ENCODE measurements at regions not wholly inside any gene's neighbourhood (a gene's known extent, or its start where the extent isn't known, plus 50 kb on each side); places are given as distances from the start of the nearest gene placed in this dataset.

DNA sequence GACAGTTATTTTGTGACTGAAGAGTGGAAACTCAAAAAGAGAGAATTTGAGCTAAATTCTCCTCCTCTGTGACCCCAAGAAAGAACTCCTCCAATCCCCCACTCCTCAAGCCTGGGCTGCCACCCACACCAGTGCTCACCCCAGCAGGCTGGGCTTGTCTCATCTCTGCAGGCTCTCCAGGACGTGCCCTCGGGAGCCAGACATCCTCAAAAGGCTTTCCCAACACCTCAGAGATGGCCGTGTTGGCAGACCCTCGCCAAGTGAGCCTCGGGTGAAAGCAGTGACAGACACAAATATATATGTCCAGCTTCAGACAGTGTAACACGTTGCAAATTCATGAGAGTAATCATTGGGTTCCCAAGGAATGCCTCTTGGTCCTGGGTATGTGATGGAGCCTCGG lies 377.7 kb upstream of the SALL3 start:
- no peak for DNase-seq (ENCODE audit: low read depth)

DNA sequence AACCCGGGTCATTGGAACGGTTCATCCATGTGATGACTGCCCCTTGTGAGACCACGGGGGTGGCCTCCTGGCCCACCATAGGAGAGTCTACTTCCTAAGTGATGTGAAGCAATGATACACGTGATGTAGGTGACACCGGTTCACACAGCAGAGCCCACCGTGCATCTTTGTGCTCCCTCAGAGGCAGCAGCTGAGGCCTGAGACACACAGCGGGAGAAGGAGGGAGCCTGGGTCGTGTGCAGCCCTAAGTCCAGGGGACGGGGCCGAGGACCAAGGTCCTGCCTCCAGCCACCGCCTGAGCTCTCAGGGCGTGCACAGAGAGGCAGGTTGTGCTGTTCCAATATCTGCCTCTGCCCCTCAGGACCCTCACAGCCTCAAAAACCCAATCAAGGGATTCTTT lies 377.2 kb upstream of the SALL3 start:
- no peaks in the 10 kb centered on the region for H3K36me3 ChIP-seq (ENCODE audit: control insufficient read depth, insufficient read depth, low read length, severe bottlenecking)
- no peaks in the 10 kb centered on the region for H3K27me3 ChIP-seq (replicated peaks; ENCODE audit: control insufficient read depth, insufficient read depth, low read length)
- no peak overlapping the region for H3K4me3 ChIP-seq (ENCODE audit: low read length)
- no peak for DNase-seq (ENCODE audit: low read depth)
- H3K4me1 ChIP-seq (ENCODE audit: control insufficient read depth, insufficient read depth, low read length), result no peaks in the 10 kb centered on the region
- peaks cover 7% of the 10 kb centered on the region for H3K9me3 ChIP-seq (ENCODE audit: control insufficient read depth, low read length)
- H3K9ac ChIP-seq (ENCODE audit: low read length), result no peak overlapping the region

More for the DNA sequence above, 377.7 kb upstream of the SALL3 start:
- Histone ChIP-seq H3K4me1 (ENCODE audit: control insufficient read depth, insufficient read depth, low read length) (no peaks in the 10 kb centered on the region), H3K9ac (ENCODE audit: low read length) (no peak overlapping the region), H3K4me3 (ENCODE audit: low read length) (no peak overlapping the region), H3K9me3 (ENCODE audit: control insufficient read depth, low read length) (peaks cover 7% of the 10 kb centered on the region), H3K36me3 (ENCODE audit: control insufficient read depth, insufficient read depth, low read length, severe bottlenecking) (no peaks in the 10 kb centered on the region), H3K27me3 (replicated peaks; ENCODE audit: control insufficient read depth, insufficient read depth, low read length) (no peaks in the 10 kb centered on the region)

DNA sequence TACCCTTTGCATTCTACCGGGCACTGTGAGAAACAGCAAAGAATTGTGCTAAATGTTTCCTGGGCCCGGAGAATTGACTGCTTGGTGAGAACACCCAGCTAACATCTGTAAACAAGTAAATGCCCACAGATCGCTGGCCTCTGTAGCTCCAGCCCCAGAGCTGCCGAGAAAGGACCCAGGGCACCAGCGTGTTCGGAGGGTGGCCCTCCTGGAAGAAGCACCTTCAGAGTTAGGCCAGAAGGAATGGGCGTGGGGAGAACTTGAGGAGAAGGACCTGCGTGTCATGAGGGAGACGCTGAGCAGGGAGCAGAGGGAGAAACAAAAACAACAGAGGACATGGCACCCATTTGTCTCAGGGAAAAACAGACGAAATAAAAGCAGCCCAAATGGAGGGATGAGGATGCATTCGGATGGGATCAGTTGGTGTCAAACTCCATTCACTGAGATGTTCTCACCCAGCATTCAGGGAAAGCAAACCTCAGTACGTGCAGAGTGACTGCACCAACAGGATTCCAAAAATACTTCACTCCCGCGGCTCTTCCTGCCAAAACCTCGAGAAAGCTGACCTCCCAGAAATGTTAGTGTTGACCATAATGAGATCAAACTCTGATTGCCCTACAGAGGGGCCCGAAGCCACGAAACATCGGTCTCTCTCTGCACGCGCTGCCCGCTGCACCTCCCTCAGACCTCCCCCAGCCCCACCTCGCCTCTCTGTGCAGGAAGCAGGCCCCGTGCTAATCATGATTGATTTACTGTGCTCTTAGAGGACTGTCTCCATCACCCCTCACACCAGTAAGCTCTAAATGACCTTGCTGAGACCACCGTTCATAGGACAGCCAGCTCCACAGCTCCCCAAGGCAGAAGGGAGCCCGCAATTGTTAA lies 376.3 kb upstream of the SALL3 start:
- Histone ChIP-seq H3K4me1 (ENCODE audit: control insufficient read depth, insufficient read depth, low read length) (no peaks in the 10 kb centered on the region), H3K4me3 (ENCODE audit: low read length) (no peak overlapping the region), H3K27me3 (replicated peaks; ENCODE audit: control insufficient read depth, insufficient read depth, low read length) (no peaks in the 10 kb centered on the region), H3K36me3 (ENCODE audit: control insufficient read depth, insufficient read depth, low read length, severe bottlenecking) (no peaks in the 10 kb centered on the region), H3K9ac (ENCODE audit: low read length) (no peak overlapping the region), H3K9me3 (ENCODE audit: control insufficient read depth, low read length) (peaks cover 7% of the 10 kb centered on the region)
- DNase-seq (ENCODE audit: low read depth), result no peak

DNA sequence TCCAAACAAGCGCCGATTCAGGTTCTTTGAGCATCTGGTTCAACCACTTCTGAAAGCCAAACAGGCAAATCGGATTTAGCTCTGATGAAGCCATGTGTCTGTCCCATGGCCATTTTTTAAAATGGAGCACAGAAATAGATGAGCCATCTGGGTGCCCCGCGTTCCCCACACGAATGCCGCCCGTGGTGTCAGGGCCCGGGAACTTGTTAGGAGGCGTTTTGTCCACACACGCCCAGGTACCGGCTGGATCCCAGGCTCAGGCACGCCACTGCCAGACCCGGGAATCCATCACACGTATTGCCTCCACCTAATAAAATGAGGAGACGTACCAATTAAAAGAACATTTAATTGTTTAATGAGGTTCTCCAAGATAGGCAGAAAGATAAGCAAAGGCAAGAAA lies 374.4 kb upstream of the SALL3 start:
- H3K27me3 ChIP-seq (replicated peaks; ENCODE audit: control insufficient read depth, insufficient read depth, low read length), result no peaks in the 10 kb centered on the region
- DNase-seq (ENCODE audit: low read depth), result no peak
- H3K4me3 ChIP-seq (ENCODE audit: low read length), result no peak overlapping the region
- H3K4me1 ChIP-seq (ENCODE audit: control insufficient read depth, insufficient read depth, low read length), result no peaks in the 10 kb centered on the region
- H3K36me3 ChIP-seq (ENCODE audit: control insufficient read depth, insufficient read depth, low read length, severe bottlenecking), result no peaks in the 10 kb centered on the region
- no peak overlapping the region for H3K9ac ChIP-seq (ENCODE audit: low read length)
- peaks cover 7% of the 10 kb centered on the region for H3K9me3 ChIP-seq (ENCODE audit: control insufficient read depth, low read length)

DNA sequence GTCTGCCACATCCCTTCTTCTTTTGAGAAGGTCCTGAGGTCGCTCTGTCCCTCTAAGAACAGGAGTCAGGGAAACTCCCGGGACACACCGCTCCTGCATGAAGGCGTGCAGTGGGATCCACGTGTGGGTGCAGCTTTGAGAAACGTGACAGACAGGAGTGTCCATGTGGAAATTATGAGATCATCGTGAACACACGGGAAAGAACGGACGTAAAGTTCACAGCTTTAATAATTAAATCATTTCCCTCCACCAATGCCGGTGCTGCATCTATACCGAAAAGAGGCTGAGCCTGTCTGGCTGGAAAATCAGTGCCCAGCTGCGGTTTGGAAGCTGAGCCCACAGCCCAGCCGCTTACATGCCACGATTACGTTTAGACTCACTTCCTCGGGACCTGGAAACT lies 372.4 kb upstream of the SALL3 start:
- Histone ChIP-seq H3K27me3 (replicated peaks; ENCODE audit: control insufficient read depth, insufficient read depth, low read length) (no peaks in the 10 kb centered on the region), H3K9ac (ENCODE audit: low read length) (no peak overlapping the region), H3K4me1 (ENCODE audit: control insufficient read depth, insufficient read depth, low read length) (no peaks in the 10 kb centered on the region), H3K36me3 (ENCODE audit: control insufficient read depth, insufficient read depth, low read length, severe bottlenecking) (no peaks in the 10 kb centered on the region), H3K9me3 (ENCODE audit: control insufficient read depth, low read length) (peaks cover 3% of the 10 kb centered on the region), H3K4me3 (ENCODE audit: low read length) (no peak overlapping the region)
- DNase-seq (ENCODE audit: low read depth), result no peak

DNA sequence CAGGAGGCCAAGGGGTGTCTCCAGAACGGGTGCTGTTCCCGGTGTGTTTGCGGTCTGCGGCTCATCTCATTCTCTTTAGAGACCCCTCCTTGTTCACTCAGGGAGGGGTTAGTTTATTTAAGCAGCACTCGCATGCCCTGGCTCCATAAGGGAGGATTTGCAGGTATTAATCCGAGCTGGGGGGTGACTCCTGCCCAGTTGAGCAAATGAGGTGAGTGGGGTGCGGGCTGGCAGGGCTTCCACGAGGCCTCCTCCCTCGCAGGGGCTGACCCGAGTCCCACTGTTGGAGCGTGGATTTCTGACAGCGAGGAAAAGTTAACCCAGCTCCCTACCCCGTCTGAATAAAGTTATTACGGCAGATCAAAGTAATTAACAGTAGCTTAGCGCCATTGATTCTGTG lies 371.8 kb upstream of the SALL3 start:
- Histone ChIP-seq H3K4me1 (ENCODE audit: control insufficient read depth, insufficient read depth, low read length) (no peaks in the 10 kb centered on the region), H3K27me3 (replicated peaks; ENCODE audit: control insufficient read depth, insufficient read depth, low read length) (no peaks in the 10 kb centered on the region), H3K9ac (ENCODE audit: low read length) (no peak overlapping the region), H3K36me3 (ENCODE audit: control insufficient read depth, insufficient read depth, low read length, severe bottlenecking) (no peaks in the 10 kb centered on the region), H3K9me3 (ENCODE audit: control insufficient read depth, low read length) (peaks cover 3% of the 10 kb centered on the region), H3K4me3 (ENCODE audit: low read length) (no peak overlapping the region)
- no peak for DNase-seq (ENCODE audit: low read depth)

DNA sequence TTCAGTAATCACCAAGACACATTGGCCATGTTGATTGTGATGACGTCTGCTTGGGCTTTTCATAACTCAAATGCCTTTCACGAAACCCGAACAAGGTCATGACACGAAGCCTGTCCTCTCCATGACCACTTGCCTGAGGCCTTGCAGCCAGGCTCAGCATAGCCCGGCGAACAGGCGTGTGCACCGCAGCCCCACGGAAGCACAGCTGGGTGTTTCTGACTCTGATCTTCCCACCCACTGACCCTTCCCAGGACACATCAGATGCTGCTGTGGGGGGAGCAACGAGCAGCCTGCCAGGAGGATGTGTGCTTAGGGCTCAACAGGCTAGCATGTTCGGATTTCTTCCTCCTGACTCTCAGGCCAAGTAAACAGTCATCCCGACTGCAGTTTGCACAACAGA lies 369.4 kb upstream of the SALL3 start:
- Histone ChIP-seq H3K4me1 (ENCODE audit: control insufficient read depth, insufficient read depth, low read length) (no peaks in the 10 kb centered on the region), H3K9ac (ENCODE audit: low read length) (no peak overlapping the region), H3K27me3 (replicated peaks; ENCODE audit: control insufficient read depth, insufficient read depth, low read length) (no peaks in the 10 kb centered on the region), H3K4me3 (ENCODE audit: low read length) (no peak overlapping the region), H3K36me3 (ENCODE audit: control insufficient read depth, insufficient read depth, low read length, severe bottlenecking) (no peaks in the 10 kb centered on the region), H3K9me3 (ENCODE audit: control insufficient read depth, low read length) (no peaks in the 10 kb centered on the region)
- DNase-seq (ENCODE audit: low read depth), result no peak

DNA sequence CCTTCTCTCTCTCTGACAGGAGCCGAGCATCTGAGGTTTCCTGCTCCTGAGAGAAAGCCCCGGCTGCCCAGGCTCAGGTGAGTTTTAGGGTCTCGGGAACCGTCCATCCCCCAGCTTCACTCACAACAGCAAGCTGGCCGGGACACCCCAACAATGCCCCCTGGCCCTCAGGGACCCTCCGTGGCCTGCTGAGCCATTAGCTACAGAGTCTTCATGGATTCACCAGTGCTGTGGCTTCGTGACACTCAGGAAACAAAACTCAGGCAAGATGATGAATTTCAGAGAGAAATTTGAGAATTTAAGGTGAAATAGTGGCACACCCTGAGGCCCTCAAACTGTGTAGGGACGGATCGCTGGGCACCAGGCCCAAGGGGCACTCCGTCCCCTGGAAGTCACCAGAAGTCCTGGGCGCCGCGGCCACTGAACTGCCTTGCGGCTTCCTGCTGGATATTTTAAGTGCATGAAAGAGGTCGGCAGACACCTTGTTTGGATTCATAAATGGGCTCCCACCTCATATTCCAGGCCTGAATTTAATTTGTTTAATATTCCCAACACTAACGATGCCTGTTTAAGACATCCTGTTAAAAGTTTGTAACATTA lies 368.3 kb upstream of the SALL3 start:
- no peak for DNase-seq (ENCODE audit: low read depth)
- Histone ChIP-seq H3K9me3 (ENCODE audit: control insufficient read depth, low read length) (peaks cover 1% of the 10 kb centered on the region), H3K9ac (ENCODE audit: low read length) (no peak overlapping the region)

DNA sequence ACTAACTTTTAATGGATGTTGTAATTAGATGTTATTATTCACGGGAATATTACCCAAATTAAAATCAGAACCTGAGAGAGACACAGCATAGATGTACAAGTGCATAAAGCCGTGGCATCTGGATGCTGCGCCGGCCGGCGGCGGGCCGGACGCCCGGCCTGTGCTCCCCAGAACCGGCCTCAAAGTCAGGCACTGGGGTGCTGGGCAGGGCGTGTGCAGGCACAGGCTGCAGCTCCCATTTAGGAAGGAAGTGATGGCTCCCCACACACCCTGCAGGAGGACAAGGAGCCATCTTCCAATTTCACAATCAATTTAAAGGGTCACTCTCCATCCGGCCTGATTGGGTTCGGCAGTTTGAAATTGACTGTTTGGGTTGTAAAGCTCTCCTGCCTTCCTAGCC lies 367.7 kb upstream of the SALL3 start:
- H3K36me3 ChIP-seq (ENCODE audit: control insufficient read depth, insufficient read depth, low read length, severe bottlenecking), result no peaks in the 10 kb centered on the region
- no peaks in the 10 kb centered on the region for H3K4me1 ChIP-seq (ENCODE audit: control insufficient read depth, insufficient read depth, low read length)
- no peak overlapping the region for H3K4me3 ChIP-seq (ENCODE audit: low read length)
- no peak overlapping the region for H3K9ac ChIP-seq (ENCODE audit: low read length)
- H3K9me3 ChIP-seq (ENCODE audit: control insufficient read depth, low read length), result peaks cover 7% of the 10 kb centered on the region
- H3K27me3 ChIP-seq (replicated peaks; ENCODE audit: control insufficient read depth, insufficient read depth, low read length), result no peaks in the 10 kb centered on the region
- DNase-seq (ENCODE audit: low read depth), result no peak

More for the DNA sequence above, 368.3 kb upstream of the SALL3 start:
- Histone ChIP-seq H3K4me1 (ENCODE audit: control insufficient read depth, insufficient read depth, low read length) (no peaks in the 10 kb centered on the region), H3K36me3 (ENCODE audit: control insufficient read depth, insufficient read depth, low read length, severe bottlenecking) (no peaks in the 10 kb centered on the region), H3K4me3 (ENCODE audit: low read length) (no peak overlapping the region), H3K27me3 (replicated peaks; ENCODE audit: control insufficient read depth, insufficient read depth, low read length) (no peaks in the 10 kb centered on the region)

DNA sequence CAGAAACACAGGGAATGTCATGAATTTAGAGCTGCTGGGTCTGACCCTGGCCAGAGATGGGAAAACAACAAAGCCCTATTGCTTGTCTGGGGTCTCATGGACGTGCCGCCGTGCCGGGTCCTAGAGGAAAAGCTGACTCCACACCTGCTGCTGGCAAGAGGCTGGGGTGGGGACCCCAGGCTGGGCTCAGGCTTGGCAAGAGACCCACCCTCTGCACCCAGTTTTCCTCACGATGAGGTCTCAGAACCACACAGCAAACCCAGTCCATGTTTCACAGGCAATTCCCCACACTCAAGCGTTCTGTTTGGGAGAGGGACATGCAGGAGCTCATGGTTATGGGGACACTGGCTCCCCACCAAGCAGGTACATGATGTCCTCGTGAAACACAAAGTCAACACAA lies 367.3 kb upstream of the SALL3 start:
- no peaks in the 10 kb centered on the region for H3K27me3 ChIP-seq (replicated peaks; ENCODE audit: control insufficient read depth, insufficient read depth, low read length)
- H3K4me3 ChIP-seq (ENCODE audit: low read length), result no peak overlapping the region
- H3K4me1 ChIP-seq (ENCODE audit: control insufficient read depth, insufficient read depth, low read length), result no peaks in the 10 kb centered on the region
- H3K9me3 ChIP-seq (ENCODE audit: control insufficient read depth, low read length), result peaks cover 11% of the 10 kb centered on the region
- H3K36me3 ChIP-seq (ENCODE audit: control insufficient read depth, insufficient read depth, low read length, severe bottlenecking), result no peaks in the 10 kb centered on the region
- no peak overlapping the region for H3K9ac ChIP-seq (ENCODE audit: low read length)
- DNase-seq (ENCODE audit: low read depth), result no peak

DNA sequence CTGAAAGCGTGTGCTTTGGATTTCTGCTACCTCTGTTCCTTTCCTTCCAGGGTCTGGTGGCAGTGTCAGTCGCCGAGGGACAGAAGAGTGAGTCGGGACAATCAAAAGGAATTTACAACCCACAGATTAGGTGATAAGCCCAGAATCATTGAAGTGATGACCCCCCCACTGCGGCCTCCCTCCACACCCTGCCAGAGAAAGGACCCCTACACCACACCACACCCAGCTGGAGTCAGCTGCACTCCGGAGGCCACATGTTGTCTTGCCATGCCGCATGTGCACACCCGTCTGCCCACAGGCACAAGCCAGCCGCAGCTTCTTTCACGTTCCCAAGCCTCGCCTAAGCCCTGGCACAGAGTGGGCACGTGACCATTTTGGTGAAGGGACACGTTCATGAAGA lies 366.8 kb upstream of the SALL3 start:
- Histone ChIP-seq H3K9me3 (ENCODE audit: control insufficient read depth, low read length) (peaks cover 13% of the 10 kb centered on the region), H3K36me3 (ENCODE audit: control insufficient read depth, insufficient read depth, low read length, severe bottlenecking) (no peaks in the 10 kb centered on the region), H3K4me3 (ENCODE audit: low read length) (no peak overlapping the region), H3K9ac (ENCODE audit: low read length) (no peak overlapping the region), H3K4me1 (ENCODE audit: control insufficient read depth, insufficient read depth, low read length) (no peaks in the 10 kb centered on the region), H3K27me3 (replicated peaks; ENCODE audit: control insufficient read depth, insufficient read depth, low read length) (no peaks in the 10 kb centered on the region)
- no peak for DNase-seq (ENCODE audit: low read depth)
